Upper lobe of left lung (tissue), 6 donors: ENCODE measurements at regions not wholly inside any gene's neighbourhood (a gene's known extent, or its start where the extent isn't known, plus 50 kb on each side); places are given as distances from the start of the nearest gene placed in this dataset.

Experiments used
- ATAC-seq, 2 donors: fragments of 200-7000 bp; cut with Tn5 transposase; one replicate each; pipeline ENCODE4 v1.9.1; 2022; ENCODE audit warnings: mild to moderate bottlenecking in 2 of 2, moderate library complexity in 2 of 2; ENCODE audit not compliant: low FRiP score in 2 of 2
- DNase-seq, 2 donors: peaks; one replicate each; pipeline ENCODE4 v3.0.0-alpha.2; 2019 to 2020
- H3K27ac ChIP-seq, 4 donors: fragments of 200-600 bp; sonication (generic); one replicate each; pipeline ENCODE4 v1.5.1; 2016 to 2019
- H3K27me3 ChIP-seq, 4 donors: fragments of 200-600 bp; sonication (generic); one replicate each; pipeline ENCODE4 v1.5.1; 2017 to 2019
- H3K36me3 ChIP-seq, 4 donors: fragments of 200-600 bp; sonication (generic); one replicate each; pipeline ENCODE4 v1.5.1; 2016 to 2019
- H3K4me1 ChIP-seq, 4 donors: fragments of 200-600 bp; sonication (generic); one replicate each; pipeline ENCODE4 v1.5.1; 2018 to 2019
- H3K4me3 ChIP-seq, 4 donors: fragments of 200-600 bp; sonication (generic); one replicate each; pipeline ENCODE4 v1.5.1; 2017 to 2019; ENCODE audit warnings: mild to moderate bottlenecking in 2 of 4, moderate library complexity in 1 of 4
- H3K9me3 ChIP-seq, 4 donors: fragments of 200-600 bp; sonication (generic); one replicate each; pipeline ENCODE4 v1.5.1; 2018 to 2019
- CTCF ChIP-seq, 6 experiments: fragments of 450-650 bp in 4 of 6; fragments of 200-600 bp in 2 of 6; sonication (generic) in 2 of 6; IDR thresholded peaks; one replicate each; pipeline ENCODE4 v1.5.1; 2016 to 2019; ENCODE audit warnings: antibody characterized with exemption in 6 of 6
- EP300 ChIP-seq, 4 donors: sonication (generic); formaldehyde crosslinking; IDR thresholded peaks; one replicate each; pipeline ENCODE4 v1.5.1; 2017; ENCODE audit warnings: antibody characterized with exemption in 4 of 4, control low read depth in 2 of 4
- POLR2A ChIP-seq, 4 donors: fragments of 450-650 bp; IDR thresholded peaks; one replicate each; pipeline ENCODE4 v1.5.1; 2016 to 2017; ENCODE audit warnings: antibody characterized with exemption in 4 of 4, mild to moderate bottlenecking in 2 of 4
- POLR2AphosphoS5 ChIP-seq, 2 donors: sonication (generic); formaldehyde crosslinking; IDR thresholded peaks; one replicate each; pipeline ENCODE4 v1.5.1; 2017; ENCODE audit warnings: antibody characterized with exemption in 2 of 2
- WGBS, 2 donors: methylation state at CpG; one replicate each; pipeline ENCODE4 v1.1.5; 2017 to 2018; 5-methylcytosine and 5-hydroxymethylcytosine counted together
- donor health status: DM: no; HTN: no; CAD: no; lungs with moderate emphysema.
- donor health status: DM: no; HTN: yes; CAD: no; lungs with severe emphysema.

GRCh38 chr18:1585881-1586488 is 681.3 kb downstream of the ADCYAP1 start:
- WGBS, 2 donors, result 3% methylated on average over 7 of the region's 7 CpGs
- ATAC-seq, result peak in 1 of 2 donors; percentile 72

DNA sequence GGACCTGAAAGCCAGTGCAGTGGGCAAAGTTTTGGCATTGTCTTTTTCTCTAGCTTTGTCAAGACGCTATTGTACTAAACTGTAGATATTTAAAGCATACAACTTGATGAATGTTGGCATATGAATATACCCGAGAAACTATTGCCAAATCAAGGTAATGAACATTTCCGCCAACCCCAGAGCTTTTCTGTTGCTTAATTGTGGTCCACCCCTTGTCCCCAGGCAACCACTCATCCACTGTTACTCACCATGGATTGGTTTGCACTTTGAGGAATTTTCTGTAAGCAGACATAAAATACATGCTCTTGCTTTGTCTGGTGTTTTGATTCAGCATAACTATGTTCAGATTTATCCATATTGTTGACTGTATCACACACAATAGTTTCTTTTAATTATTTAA is 688.4 kb downstream of the ADCYAP1 start:
- H3K4me3 ChIP-seq, result no peak overlapping the region
- no peak overlapping the region for H3K27ac ChIP-seq
- ATAC-seq (no peak), DNase-seq (no peak)
- H3K36me3 ChIP-seq, result no peaks in the 10 kb centered on the region
- 70 to 71% methylated on average over 3 of the region's 3 CpGs for WGBS, 2 donors
- no peaks in the 10 kb centered on the region for H3K27me3 ChIP-seq
- no peaks in the 10 kb centered on the region for H3K4me1 ChIP-seq
- TF ChIP-seq POLR2AphosphoS5 (IDR thresholded peaks at IDR 0.05) (no peak), EP300 (IDR thresholded peaks at IDR 0.05) (no peak), CTCF (IDR thresholded peaks at IDR 0.05) (no peak), POLR2A (IDR thresholded peaks at IDR 0.05) (no peak)
- H3K9me3 ChIP-seq, result no peaks in the 10 kb centered on the region

More at GRCh38 chr18:1585881-1586488, 681.3 kb downstream of the ADCYAP1 start:
- no peak for DNase-seq
- Histone ChIP-seq H3K36me3 (no peaks in the 10 kb centered on the region), H3K4me3 (no peak overlapping the region), H3K27ac (no peak overlapping the region), H3K9me3 (no peaks in the 10 kb centered on the region), H3K4me1 (no peaks in the 10 kb centered on the region), H3K27me3 (no peaks in the 10 kb centered on the region)
- no peak for TF ChIP-seq EP300 (IDR thresholded peaks at IDR 0.05)
- peak in 4 of 6 experiments; percentile 24 to 53 (median 46) for TF ChIP-seq CTCF (IDR thresholded peaks at IDR 0.05)

DNA sequence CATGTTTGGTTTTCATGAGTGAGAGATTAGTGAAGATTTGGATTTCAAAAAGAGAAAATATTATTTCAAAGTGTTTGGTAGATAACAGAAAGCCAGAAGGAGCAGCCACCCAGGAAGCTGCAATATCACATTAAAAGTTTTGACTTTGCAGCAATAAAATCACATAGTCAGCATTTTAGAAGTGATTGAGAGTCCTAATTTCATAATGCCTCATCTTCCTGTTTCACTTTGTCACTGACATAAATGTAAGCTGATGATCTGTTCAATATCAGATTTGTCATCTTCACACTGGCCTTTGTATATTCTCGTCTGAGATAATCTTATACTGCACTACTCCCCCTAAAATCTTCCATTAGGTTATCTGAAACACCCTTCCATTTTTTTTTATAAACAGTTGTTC is 690.5 kb downstream of the ADCYAP1 start:
- Histone ChIP-seq H3K4me1 (no peaks in the 10 kb centered on the region), H3K27ac (no peak overlapping the region), H3K9me3 (no peaks in the 10 kb centered on the region), H3K4me3 (no peak overlapping the region), H3K36me3 (no peaks in the 10 kb centered on the region), H3K27me3 (no peaks in the 10 kb centered on the region)
- ATAC-seq, result peak in 1 of 2 donors; percentile 17
- 16 to 61% methylated on average over 1 of the region's 1 CpG for WGBS, 2 donors
- TF ChIP-seq POLR2AphosphoS5 (IDR thresholded peaks at IDR 0.05), result no peak
- no peak for TF ChIP-seq EP300 (IDR thresholded peaks at IDR 0.05)
- TF ChIP-seq POLR2A (IDR thresholded peaks at IDR 0.05), result no peak
- TF ChIP-seq CTCF (IDR thresholded peaks at IDR 0.05), result no peak
- DNase-seq, result no peak

DNA sequence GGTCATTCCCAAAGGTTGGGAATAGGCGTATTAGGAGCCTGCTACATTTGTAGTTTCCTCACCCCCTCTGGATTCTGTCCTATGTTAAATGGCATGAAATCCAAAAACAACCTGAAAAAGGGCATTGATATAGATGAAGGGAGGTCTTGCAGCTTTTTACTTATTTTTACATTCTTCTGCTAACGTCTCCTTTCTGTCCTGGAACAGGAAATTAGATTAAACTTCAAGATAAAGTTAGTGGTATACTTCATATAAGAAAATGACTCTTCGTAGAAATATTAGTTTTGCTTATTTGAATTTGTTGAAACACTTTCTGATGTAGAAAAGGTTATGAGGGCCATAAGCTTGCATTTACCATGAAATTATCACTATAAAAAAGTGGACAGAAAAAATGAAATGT is 694.5 kb downstream of the ADCYAP1 start:
- ATAC-seq (no peak), DNase-seq (no peak)
- Histone ChIP-seq H3K9me3 (no peaks in the 10 kb centered on the region), H3K27ac (no peak overlapping the region), H3K27me3 (no peaks in the 10 kb centered on the region), H3K4me1 (no peaks in the 10 kb centered on the region), H3K36me3 (no peaks in the 10 kb centered on the region), H3K4me3 (no peak overlapping the region)
- WGBS, 2 donors, result 54 to 65% methylated on average over 3 of the region's 3 CpGs
- TF ChIP-seq EP300 (IDR thresholded peaks at IDR 0.05) (no peak), CTCF (IDR thresholded peaks at IDR 0.05) (no peak), POLR2A (IDR thresholded peaks at IDR 0.05) (no peak), POLR2AphosphoS5 (IDR thresholded peaks at IDR 0.05) (no peak)

GRCh38 chr18:1604751-1605150 is 700.1 kb downstream of the ADCYAP1 start:
- 92% methylated on average over 5 of the region's 5 CpGs for WGBS, 2 donors
- H3K4me1 ChIP-seq, result no peaks in the 10 kb centered on the region
- H3K36me3 ChIP-seq, result no peaks in the 10 kb centered on the region
- ATAC-seq, result no peak
- no peak overlapping the region for H3K27ac ChIP-seq
- H3K4me3 ChIP-seq, result no peak overlapping the region
- H3K27me3 ChIP-seq, result no peaks in the 10 kb centered on the region
- TF ChIP-seq CTCF (IDR thresholded peaks at IDR 0.05) (no peak), EP300 (IDR thresholded peaks at IDR 0.05) (no peak), POLR2A (IDR thresholded peaks at IDR 0.05) (no peak), POLR2AphosphoS5 (IDR thresholded peaks at IDR 0.05) (no peak)
- no peak for DNase-seq
- no peaks in the 10 kb centered on the region for H3K9me3 ChIP-seq
